Ishikawa (cell line): ENCODE measurements at regions not wholly inside any gene's neighbourhood (a gene's known extent, or its start where the extent isn't known, plus 50 kb on each side); places are given as distances from the start of the nearest gene placed in this dataset.

ENCODE experiments used
- CEBPB ChIP-seq: IDR thresholded peaks from 2 replicates; pipeline ENCODE4 v1.6.1; 2012
- CREB1 ChIP-seq: IDR thresholded peaks from 2 replicates; pipeline ENCODE4 v1.6.1; 2012; ENCODE audit warnings: low read depth
- EP300 ChIP-seq: IDR thresholded peaks from 2 replicates; pipeline ENCODE4 v1.6.1; 2012; ENCODE audit warnings: borderline replicate concordance
- RAD21 ChIP-seq: IDR thresholded peaks from 2 replicates; pipeline ENCODE4 v1.6.1; 2012; ENCODE audit warnings: low read depth
- TAF1 ChIP-seq: IDR thresholded peaks from 2 replicates; pipeline ENCODE4 v1.6.1; 2012; ENCODE audit warnings: low read depth, mild to moderate bottlenecking
- TF ChIP-seq, protein P1 (sequence below): IDR thresholded peaks from 2 replicates; pipeline ENCODE4 v1.6.1; 2012; ENCODE audit warnings: low read depth, mild to moderate bottlenecking
- TF ChIP-seq, protein P2 (sequence below): IDR thresholded peaks from 2 replicates; pipeline ENCODE4 v1.6.1; 2012

- TF ChIP-seq, protein P1, sequence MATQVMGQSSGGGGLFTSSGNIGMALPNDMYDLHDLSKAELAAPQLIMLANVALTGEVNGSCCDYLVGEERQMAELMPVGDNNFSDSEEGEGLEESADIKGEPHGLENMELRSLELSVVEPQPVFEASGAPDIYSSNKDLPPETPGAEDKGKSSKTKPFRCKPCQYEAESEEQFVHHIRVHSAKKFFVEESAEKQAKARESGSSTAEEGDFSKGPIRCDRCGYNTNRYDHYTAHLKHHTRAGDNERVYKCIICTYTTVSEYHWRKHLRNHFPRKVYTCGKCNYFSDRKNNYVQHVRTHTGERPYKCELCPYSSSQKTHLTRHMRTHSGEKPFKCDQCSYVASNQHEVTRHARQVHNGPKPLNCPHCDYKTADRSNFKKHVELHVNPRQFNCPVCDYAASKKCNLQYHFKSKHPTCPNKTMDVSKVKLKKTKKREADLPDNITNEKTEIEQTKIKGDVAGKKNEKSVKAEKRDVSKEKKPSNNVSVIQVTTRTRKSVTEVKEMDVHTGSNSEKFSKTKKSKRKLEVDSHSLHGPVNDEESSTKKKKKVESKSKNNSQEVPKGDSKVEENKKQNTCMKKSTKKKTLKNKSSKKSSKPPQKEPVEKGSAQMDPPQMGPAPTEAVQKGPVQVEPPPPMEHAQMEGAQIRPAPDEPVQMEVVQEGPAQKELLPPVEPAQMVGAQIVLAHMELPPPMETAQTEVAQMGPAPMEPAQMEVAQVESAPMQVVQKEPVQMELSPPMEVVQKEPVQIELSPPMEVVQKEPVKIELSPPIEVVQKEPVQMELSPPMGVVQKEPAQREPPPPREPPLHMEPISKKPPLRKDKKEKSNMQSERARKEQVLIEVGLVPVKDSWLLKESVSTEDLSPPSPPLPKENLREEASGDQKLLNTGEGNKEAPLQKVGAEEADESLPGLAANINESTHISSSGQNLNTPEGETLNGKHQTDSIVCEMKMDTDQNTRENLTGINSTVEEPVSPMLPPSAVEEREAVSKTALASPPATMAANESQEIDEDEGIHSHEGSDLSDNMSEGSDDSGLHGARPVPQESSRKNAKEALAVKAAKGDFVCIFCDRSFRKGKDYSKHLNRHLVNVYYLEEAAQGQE: no peak
- TF ChIP-seq TAF1 (no peak), RAD21 (no peak), CEBPB (no peak), CREB1 (no peak), EP300 (no peak)
- TF ChIP-seq, protein P2, sequence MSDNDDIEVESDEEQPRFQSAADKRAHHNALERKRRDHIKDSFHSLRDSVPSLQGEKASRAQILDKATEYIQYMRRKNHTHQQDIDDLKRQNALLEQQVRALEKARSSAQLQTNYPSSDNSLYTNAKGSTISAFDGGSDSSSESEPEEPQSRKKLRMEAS: no peak
Observed at GRCh38 chr18:40559556-40559955, 1395.5 kb upstream of the PIK3C3 start.
